ENCODE measurements at regions not wholly inside any gene's neighbourhood (a gene's known extent, or its start where the extent isn't known, plus 50 kb on each side); places are given as distances from the start of the nearest gene placed in this dataset.
A peak's percentile ranks its signal among the peaks of the same experiment; 100 is the strongest.

DNA sequence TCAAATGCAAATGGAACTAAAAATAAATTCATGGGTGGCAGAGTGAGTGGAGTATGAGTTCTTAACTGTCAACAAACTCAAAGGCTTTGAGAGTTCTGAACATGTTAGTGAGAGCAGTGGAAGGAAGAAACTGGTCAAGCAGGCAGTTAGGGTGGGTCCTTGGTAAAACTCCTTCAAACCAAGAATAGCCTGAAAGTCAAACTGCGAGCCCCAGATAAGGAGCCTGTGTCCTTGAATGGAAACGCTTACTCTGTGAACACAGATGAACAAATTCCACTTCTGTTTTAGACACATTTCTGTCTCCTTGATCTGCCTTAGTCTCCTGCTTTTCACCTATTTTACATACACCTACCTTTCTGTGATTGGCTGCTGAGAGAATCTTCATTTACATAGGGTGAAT, 129.4 kb upstream of the PCDH18 start:
- TF ChIP-seq, protein P1, sequence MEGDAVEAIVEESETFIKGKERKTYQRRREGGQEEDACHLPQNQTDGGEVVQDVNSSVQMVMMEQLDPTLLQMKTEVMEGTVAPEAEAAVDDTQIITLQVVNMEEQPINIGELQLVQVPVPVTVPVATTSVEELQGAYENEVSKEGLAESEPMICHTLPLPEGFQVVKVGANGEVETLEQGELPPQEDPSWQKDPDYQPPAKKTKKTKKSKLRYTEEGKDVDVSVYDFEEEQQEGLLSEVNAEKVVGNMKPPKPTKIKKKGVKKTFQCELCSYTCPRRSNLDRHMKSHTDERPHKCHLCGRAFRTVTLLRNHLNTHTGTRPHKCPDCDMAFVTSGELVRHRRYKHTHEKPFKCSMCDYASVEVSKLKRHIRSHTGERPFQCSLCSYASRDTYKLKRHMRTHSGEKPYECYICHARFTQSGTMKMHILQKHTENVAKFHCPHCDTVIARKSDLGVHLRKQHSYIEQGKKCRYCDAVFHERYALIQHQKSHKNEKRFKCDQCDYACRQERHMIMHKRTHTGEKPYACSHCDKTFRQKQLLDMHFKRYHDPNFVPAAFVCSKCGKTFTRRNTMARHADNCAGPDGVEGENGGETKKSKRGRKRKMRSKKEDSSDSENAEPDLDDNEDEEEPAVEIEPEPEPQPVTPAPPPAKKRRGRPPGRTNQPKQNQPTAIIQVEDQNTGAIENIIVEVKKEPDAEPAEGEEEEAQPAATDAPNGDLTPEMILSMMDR (conservative IDR thresholded peaks at IDR 0.05; ENCODE audit: control insufficient read depth, insufficient read depth, low read depth, low read length): no peak

DNA sequence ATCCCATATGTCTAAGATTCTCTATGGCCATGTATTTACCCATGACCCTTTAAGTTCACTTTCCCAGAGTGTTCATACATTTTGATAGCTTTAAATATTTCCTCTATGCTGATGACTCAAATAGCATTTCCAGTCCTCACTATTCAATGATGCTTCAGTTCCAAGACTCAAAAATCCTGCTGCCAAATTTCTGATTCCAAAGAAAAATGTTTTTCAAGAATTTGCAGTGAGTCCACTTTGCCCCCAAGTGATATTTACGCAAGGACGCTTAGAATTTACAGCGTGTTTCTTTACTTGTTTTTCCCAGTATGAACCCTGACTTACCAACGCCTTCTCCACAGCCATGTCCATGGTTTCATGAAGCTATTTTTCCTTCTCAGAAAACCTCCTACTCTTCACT, 127.9 kb upstream of the PCDH18 start:
- no peak overlapping the region for H3K4me3 ChIP-seq (ENCODE audit: control insufficient read depth, low read depth, low read length)
- TF ChIP-seq, protein P1 (conservative IDR thresholded peaks at IDR 0.05; ENCODE audit: control insufficient read depth, insufficient read depth, low read depth, low read length): no peak
- DNase-seq (ENCODE audit: low read depth): peak; percentile 60

More for the DNA sequence above, 129.4 kb upstream of the PCDH18 start:
- no peak for DNase-seq (ENCODE audit: low read depth)
- H3K4me3 ChIP-seq (ENCODE audit: control insufficient read depth, low read depth, low read length): no peak overlapping the region

DNA sequence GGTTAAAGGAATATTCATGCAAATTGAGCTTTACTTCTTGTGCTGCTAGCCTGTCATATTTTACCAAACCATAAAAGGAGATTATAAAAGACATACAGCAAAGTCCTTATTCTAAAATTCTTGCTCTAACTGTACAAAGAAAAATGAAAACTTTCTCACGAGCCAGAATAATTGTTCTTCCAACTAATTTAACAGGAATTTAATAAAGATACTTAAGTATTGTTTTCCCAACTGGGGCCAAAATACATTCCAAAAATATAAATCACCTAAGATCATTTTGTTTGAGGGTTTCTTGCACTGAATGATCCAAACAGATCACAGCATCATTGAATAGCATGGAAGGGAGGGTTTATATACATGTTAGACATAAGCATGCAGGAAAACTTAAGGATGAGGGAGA, 127.1 kb upstream of the PCDH18 start:
- DNase-seq (ENCODE audit: low read depth): peak; percentile 63
- TF ChIP-seq, protein P1 (conservative IDR thresholded peaks at IDR 0.05; ENCODE audit: control insufficient read depth, insufficient read depth, low read depth, low read length): no peak
- no peak overlapping the region for H3K4me3 ChIP-seq (ENCODE audit: control insufficient read depth, low read depth, low read length)

DNA sequence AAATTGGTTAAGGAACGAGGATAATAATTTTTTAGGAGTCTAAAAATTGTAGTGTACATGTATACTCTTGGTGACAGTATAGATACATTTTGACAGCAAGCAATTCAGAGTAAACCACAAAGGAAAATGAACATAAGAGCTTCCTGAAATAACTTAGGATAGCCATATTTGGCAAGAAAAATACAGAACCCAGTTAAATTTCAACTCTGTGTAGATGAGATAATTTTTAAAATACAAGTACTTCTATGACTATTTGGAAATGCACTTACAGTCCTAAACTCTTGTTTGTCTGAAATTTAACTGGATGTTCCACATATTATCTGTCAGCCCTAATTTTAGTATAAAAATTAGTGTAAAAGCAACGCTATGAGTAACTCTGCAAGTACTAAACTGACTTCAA, 124.4 kb upstream of the PCDH18 start:
- H3K4me3 ChIP-seq (ENCODE audit: control insufficient read depth, low read depth, low read length): no peak overlapping the region
- no peak for DNase-seq (ENCODE audit: low read depth)
- TF ChIP-seq, protein P1 (conservative IDR thresholded peaks at IDR 0.05; ENCODE audit: control insufficient read depth, insufficient read depth, low read depth, low read length): no peak

DNA sequence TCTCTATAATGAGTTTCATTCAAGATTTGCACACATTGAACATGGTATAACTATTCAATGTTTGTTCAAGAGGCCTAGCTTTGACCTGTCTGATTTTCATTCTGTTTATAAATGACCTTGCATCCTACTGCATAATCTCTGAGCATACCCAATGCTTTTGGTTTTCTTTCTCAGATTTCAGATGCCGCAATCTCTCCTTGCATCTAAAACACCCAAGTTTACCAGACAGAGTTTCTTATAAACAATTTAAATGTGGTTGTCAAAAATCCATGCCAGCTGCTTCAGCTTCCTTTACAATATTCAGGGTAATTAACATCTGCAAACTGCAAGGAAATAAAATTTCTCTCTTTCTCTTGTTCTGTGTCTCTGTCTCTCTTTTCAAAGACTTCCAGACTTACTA, 123.0 kb upstream of the PCDH18 start:
- TF ChIP-seq, protein P1 (conservative IDR thresholded peaks at IDR 0.05; ENCODE audit: control insufficient read depth, insufficient read depth, low read depth, low read length): no peak
- DNase-seq (ENCODE audit: low read depth): no peak
- H3K4me3 ChIP-seq (ENCODE audit: control insufficient read depth, low read depth, low read length): no peak overlapping the region

DNA sequence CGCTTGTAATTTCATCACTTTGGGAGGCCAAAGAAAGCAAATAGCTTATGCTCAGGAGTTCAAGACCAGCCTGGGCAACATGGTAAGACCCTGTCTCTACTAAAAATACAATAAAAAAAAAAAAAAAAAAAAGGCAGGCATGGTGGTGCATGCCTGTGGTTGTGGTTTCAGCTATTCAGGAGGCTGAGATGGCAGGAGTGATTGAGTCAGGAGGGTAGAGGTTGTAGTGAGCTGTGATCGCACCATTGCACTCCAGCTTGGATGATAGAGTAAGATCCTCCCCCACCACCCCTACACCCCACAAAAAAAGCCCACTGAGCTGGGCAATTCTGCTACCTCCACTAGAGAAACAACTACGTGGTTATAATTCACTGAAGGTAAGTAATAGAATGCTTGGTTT, 118.8 kb upstream of the PCDH18 start:
- TF ChIP-seq, protein P1 (conservative IDR thresholded peaks at IDR 0.05; ENCODE audit: control insufficient read depth, insufficient read depth, low read depth, low read length): no peak
- DNase-seq (ENCODE audit: low read depth): peak; percentile 71

More for the DNA sequence above, 118.8 kb upstream of the PCDH18 start:
- H3K4me3 ChIP-seq (ENCODE audit: control insufficient read depth, low read depth, low read length): no peak overlapping the region

Measured in fibroblast of mammary gland (primary cell).